Activated CD4-positive, CD25-positive, alpha-beta regulatory T cell (primary cell): ENCODE measurements at regions not wholly inside any gene's neighbourhood (a gene's known extent, or its start where the extent isn't known, plus 50 kb on each side); places are given as distances from the start of the nearest gene placed in this dataset.

Experiments
- DNase-seq, 4 experiments: peaks; one replicate each; lab custom pipeline; 2025; lab: John Stamatoyannopoulos, UW

DNA sequence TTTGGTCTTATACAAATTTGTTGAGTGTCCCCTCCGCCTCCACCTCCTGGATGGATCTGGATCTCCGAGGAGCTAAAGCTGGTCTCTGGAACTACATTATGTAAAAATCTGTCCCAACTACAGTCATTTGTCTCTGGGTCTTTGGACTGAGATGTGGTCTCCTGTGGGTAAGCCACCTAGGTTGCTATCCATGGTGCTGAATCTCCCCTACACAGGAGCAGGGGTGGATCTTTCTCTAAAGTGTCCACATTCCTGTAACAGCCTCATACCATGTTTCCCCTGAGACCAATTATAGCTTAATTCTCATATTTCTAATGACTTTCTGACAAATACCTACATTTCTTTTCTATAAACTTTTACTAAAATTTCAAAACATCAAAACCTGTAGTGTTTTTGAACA is 625.8 kb downstream of the TAFA4 start:
- no peak for DNase-seq

DNA sequence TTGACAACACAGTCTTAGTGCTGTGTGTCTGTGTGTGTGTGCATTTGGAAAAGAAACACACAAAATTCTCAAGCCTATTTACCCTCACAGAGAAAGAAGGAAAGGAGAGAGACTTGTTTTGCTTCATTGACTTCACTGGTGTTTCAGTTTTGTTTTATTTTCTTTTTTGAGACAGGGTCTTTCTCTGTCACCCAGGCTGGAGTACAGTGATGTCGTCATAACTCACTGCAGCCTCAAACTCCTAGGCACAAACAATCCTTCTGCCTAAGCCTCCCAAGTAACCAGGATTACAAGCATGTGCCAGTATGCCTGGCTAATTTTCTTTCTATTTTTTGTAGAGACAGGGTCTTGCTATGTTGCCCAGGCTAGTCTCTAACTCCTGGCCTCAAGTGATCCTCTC is 636.9 kb downstream of the TAFA4 start:
- DNase-seq, result no peak

DNA sequence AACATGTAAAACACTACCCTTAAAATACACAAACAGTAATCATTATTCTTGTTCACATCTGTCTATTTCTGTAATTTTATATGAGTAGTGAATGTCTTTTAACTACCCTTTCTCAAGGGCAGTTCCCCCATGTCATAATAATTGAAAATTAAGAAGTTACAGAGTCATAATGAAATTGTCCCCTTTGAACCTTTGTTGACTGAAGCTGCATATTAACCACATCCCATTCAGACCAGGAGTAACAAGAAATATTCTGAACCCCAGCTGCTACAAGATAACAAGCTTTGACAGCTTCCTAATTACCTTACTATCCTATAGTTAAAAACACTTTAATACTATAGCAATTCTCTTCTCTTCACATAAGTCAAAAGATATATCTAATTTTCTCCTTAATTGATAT is 635.9 kb upstream of the SUCLG2 start:
- no peak for DNase-seq

DNA sequence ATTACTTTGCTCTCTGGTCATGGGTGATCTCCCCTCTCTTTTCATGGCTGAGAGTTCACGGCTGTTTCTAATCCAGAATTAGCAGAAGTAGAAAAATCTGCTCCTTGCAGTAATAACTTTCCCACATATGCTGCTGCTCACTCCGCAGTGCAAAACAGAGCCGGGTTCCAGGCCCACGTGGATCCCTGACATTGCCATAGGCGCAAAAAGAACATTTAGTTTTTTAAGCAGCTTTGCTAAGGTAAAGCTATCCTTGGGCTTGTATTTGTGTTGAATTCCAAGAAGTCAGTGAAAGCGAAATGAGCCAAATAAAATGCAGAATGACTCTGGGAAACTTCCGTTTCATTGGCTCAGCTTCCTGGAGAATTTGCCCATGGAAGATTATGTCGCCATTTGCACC is 633.7 kb upstream of the SUCLG2 start:
- no peak for DNase-seq

DNA sequence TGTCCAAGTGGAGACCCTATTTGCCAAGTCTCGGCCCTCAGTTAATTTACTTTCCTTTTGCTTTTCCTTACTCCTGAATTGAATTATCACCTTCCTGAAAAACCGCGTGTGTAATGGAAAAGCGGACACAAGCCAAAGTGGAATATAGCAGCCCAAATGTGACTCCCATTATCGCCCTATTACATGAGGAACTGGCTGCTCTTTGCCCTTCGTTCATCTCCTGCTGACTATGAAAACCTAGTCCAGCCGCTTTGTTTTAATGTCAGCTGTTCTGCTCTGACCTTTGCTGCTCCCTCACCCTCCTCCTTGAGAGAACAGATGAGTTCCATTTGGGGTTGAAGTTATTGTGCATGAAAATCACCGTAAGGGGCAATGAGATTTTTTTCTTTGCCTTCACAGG is 632.7 kb upstream of the SUCLG2 start:
- DNase-seq, result no peak

DNA sequence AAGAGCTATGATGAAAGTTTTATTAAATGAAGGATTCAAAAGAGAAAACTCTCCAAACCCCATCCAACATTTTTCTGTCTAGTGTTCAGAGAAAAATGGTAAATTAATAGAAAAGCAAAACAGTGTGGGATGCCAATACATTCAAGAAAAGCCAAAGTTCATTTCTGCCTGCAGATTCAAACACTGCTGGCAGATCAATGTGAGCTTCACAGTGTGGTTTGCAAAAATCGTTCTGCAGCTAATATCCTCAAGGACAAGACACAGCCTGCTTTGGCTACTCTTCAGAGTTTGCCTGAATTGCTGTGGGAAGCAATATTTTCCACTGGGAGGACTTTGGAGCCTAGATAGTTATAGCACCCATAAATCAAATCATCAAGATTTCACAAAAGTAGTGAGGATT is 619.9 kb upstream of the SUCLG2 start:
- DNase-seq, result no peak

DNA sequence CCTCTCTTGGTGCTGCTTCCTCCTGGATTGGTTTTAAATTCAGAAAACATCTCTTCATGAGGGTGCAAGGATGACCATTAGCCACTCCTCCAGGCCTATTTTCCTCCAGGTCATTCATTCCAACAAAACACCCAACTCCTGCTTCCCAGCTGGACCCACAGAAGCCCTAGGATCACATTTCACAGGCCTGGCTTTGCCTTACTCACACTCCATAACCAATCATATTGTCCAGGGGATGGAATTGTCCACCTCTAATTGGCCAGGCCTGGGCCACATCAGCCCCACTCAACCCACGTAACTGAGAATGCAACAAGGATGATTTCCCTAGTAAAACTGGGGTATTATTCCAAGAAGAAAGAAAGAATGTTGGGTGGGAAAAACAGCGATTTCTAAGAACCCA is 616.7 kb upstream of the SUCLG2 start:
- DNase-seq, result no peak

DNA sequence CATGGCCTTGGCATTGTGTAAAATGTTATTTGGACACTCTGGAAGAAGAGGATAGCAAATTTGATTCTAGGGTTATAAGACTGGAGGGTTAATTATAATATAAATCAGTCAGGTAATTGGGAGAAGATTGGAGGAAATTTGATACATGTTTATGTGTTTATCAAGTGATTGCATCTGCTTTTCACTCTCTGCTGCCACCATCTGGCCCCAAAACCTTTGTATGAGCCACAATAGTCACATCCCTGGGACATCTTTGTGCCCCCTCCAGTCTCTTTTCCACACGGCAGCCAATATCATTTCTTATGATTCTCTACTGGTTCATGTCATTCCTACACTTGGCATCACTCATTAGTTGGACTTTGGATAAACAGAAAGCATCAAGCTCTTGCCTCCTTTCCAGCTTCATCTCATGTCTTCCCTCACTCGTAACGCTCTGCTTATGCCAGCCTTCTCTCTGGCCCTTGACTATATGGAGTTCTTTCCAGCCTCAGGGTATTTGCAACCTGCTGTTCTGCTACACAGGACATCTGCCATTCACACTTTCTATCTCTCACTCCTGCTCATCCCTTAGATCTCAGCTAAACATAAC is 602.3 kb upstream of the SUCLG2 start:
- peak in 1 of 4 experiments; percentile 0 for DNase-seq

DNA sequence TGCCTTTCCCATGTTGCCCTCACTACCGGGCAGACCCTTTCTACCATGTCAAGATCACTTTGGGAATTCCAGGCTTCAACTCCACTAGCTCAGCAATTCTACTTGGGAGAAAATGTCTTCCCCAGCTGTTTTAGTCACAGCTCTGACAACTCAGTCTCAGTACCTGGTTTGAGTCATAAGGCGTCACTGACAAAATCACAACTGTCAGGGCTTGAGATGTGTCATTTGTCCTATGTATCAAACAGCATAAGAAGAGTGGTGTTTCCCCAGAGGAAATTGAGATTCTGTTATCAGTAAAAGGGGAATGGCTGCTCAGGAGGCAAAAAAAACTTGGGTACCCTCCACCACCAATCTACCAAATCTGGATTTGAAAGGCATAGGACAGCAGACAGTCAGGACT is 594.9 kb upstream of the SUCLG2 start:
- DNase-seq, result no peak

DNA sequence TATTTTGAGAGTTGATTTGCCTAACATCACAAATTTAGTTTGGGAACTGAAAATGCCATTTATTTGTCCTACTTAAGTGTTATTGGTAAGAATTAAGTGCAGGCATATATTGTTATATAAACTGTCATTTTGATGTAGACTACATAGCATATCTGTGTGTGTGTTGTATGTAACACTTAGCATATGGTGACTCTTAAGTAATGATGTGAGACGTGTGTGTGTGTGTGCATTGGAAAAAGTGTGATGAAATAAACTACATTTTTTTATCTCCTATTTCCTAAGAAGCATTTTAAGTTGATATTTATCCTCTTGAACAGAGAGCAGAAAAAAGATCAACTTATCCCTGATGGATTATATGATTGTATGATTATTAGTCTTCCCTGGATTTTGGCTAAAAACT is 588.2 kb upstream of the SUCLG2 start:
- no peak for DNase-seq

DNA sequence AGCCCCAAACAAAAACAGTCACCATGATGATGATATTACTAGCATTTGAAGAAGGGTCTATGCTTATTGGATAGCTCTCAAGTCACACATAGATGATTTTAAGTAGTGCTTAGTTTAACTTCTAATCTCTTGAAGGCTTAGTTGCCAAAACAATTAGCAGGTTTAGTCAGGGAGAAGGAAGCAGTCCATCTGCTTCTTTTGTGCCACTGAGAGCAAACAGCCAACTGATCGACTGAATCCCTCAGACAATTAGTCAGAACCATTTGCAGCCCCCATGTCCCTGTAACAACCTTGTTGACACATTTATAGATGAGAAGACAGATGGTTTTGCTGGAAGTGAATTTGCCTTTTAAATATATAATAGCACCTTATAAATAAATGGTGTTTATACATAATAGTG is 585.1 kb upstream of the SUCLG2 start:
- no peak for DNase-seq

DNA sequence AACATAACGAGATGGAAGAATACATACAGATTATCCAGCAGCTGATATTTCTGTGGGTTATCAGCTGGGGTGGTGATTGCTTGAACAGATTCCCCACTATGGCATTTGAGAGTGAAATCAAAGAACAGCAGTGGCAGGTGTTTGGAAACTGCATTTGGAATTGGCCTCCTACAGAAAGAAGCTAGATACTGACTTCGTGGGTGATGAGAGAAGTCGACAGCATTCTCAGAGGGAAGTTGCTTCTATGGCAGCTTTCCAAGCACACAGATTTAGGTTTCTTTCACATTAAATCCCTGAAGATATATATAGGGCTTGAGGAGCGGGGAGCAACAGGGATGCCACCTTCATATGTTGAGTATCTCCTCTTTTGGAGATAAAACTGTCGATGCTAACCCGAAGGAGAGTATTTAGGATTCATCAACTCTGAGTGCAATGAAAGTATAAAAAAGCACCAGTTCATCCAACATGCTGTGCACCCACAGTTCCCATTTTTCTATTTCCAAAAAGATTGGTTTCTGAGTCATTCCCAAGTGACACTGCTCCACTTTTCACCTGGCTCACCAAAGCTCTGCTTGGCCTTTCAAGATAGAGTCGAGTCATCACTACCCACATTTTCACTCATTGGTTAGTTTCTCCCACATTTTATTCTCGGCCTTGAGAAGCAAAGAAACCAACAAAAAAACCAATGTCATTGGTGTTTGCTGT is 579.8 kb upstream of the SUCLG2 start:
- DNase-seq, result no peak

DNA sequence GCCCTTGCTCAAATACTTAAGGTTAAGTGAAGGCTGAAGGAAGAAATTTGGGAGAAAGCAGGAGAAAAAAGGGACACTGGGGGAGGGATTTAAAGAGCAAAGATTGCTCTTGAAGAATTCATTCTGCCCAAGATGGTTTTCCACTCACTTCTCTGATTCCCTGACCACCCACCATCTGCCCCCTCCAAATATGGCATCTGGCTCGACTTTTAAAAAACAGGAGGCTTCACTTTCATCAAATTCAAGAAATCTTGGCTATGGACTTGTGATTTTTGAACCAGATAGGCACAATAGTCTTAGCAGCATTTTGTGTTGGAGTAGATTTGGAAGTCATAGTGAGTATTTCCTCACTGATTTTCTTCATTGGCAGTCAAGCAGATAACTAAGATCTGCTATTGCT is 574.4 kb upstream of the SUCLG2 start:
- no peak for DNase-seq

DNA sequence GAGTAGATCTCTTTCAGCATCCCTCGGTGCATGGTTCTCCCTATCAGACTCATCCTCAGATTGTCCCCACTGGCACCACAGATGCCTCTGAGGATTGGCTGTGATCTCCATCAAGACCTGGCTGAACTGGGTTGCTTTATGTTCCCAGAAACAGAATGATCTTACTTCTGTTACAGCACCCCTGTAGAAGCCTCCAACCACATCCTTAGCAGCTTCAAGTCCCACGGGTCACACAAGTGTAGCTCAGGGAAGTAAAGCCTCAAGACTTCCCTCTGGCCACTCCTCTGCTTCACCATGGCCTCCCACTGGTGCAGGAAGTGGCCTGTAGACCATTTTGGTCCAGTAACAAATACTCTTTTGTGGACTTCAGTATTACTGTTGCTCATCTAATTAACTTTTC is 566.4 kb upstream of the SUCLG2 start:
- no peak for DNase-seq

DNA sequence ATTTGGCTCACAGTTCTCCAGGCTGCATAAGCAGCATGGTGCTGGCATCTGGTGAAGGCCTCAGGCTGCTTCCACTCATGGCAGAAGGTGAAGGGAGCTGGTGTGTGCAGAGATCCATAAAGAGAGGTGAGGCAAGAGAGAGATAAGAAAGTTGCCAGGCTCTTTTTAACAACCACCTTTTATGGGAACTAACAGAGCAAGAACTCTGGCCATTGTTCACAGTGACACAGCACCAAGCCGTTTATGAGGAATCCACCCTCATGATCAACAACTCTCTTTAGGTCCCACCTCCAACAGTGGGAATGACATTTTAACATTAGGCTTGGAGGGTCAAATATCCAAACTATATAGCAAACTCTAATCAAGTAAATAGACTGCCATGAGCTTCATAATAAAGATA is 557.2 kb upstream of the SUCLG2 start:
- DNase-seq, result no peak

DNA sequence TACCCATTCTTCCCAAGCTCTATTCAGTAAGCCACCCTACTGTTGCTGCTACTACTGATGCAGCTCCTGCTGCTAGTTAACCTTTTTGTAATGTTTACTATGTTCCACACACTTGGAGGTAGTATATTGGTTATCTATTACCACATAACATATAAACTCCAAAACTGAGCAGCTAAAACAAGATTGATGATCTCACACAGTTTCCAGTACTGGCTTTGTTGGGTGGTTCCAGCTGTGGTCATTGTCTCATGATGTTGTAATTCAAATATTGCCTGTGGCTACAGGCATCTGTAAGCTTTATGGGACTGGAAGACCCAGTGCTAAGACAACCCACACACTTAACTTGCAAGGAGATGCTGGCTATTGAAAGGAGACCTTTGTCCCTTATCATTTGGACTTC is 556.2 kb upstream of the SUCLG2 start:
- DNase-seq, result no peak

DNA sequence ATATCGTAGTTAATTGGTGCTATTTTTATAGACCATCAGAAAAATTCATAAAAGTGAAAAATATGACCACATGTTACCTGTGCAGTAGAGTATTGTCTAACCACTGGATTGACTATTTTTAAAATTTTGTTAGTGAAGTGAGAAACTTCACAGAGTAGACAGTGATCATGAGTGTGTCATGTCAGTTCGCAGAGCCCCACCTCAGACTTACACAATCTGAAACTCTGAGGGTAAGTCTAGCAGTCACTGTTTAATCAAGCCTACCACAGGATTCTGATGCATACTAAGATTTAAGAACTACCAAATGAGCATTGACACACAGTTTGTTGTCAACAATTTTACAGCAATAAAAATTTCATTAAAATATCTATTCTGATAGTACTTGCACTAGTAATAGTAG is 552.9 kb upstream of the SUCLG2 start:
- no peak for DNase-seq

DNA sequence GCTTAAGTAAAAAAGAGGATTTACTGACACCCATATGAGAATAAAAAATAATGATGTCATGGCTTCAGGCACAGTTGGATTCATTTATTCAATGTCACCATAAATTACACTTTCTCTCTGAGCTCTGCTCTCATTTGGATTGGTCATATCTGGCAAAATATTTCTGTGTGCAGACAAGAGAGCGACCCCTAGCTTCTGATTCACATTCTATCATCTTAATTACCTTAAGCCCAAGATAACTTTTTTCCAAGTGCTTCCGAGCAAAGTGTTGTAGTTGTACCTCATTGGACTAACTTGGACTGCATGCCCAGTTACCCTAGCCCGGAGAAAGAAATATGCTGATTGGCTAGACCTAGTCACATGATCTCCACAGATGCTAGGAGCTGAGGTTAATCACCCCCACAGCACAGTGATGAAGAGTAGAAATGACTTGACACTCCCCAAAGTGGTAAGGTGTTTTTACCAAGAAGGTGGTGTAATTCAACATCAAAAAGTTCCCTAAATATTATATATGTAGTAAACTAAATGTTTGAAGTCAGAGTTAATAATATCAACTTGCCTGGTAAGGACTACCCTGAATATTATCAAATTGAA is 552.2 kb upstream of the SUCLG2 start:
- no peak for DNase-seq

DNA sequence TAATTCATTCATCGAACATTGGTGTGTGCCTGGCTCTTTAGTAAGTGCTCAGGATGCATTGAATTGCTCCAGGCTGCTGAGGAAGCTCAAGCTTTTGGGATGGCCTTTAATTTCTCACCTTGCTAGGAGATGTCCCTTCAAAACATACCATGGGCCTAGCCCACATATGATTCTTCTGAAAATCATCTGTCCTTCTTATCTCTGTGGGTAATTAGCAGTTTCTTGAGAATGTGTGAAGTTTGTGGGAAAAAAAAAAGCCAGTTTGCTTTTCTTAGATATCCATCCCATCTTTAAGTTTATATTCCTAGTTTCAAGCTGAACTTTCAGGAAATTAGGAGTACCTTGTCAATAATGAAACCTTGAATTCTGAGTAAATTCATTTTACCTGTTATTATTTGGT is 532.3 kb upstream of the SUCLG2 start:
- no peak for DNase-seq

DNA sequence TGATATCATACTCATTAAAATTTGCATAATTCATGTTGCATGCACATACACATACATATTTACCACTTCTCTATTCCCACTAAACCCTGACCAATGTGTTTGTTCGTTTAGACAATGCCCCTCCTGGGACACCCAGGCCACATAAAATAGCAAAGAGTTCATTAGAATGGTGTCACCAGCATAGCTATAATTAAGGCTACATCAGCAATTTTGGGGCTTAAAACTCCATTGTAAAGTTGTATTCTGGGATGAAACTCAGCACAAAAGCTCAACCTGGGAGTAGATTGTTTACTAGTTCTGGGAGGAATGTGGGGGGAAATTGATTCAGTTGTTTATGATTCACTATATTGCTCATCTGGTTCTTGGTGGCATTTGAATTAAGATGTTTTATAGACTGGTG is 522.2 kb upstream of the SUCLG2 start:
- no peak for DNase-seq

DNA sequence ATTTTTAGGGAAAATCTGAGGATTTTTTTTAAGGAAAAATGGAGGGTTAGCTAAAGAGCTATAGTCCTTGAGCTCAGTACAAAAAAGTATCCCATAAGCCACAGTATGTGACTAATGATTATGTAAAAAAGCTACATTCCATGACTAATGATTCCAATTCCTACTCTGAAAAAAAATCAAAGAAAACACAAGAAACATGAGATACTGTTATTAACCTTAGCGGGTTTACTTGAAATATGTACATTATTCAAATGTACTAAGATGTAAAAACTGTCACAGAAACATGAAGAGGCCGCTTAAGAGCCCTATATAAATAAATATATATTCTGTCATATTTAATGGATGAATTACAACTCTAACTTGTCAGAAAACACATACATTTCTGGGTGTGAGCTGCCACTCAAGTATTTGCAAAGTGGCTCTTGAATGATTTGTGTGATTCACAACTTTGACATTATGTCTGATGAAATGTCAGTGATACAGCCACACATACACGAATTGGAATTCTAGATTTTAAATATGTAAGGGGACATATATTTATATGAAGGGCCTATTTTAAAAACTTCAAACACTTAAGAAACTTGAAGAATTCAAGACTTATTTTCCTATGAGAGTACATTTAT is 518.7 kb upstream of the SUCLG2 start:
- no peak for DNase-seq

DNA sequence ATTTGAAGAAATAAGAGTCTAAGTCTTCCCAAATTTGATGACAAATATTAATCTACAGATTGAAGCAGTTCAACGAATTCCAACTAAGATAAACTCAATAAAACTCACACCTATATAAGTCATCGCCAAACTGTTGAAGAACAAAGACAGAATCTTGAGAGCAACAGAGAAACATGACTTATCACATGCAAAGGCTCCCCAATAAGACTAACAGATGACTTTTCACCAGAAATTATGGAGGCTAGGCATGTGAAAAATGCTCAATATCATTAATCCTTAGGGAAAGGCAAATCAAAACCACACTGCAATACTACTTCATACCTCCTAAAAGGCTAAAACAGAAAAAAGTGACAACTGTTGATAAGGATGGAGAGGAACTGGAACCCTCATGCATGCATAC is 517.6 kb upstream of the SUCLG2 start:
- DNase-seq, result no peak

DNA sequence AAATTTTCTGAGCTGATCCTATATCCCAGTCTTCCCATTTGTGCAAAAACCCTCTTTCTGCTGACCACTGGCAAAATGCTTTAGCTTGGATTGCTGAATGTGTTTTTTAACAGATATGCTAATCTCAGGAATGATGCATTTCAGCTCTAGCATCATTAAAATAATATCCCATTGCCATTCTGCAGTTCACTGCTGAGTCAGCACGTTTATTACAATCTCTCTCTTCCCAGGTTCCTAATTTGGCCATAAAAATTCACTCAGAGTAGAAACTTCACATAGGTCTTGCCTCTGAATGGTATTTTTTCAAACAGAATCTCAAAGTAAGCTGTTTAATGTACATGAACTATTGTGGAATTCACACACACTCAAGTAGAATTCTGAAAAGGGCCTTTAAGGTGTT is 509.6 kb upstream of the SUCLG2 start:
- DNase-seq, result no peak

DNA sequence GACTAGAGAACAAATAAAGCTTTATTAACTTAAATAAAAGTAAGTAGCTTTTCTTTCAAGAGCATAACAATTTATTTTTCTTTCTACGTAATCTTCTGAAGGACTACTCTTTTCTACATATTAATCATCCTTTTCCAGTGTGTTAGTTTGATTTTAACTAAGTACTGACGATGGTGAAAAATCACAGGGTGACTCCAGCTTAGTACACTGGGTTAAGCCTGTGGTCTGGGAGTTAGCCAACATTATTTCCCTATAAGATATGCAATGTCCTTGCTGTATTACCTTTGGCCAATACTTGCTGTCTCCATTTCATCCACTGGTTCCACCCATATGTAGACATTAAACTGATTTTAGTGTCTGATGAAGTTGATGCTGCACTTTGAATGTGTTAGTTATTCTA is 508.6 kb upstream of the SUCLG2 start:
- DNase-seq, result no peak
